ENCODE measurements at regions not wholly inside any gene's neighbourhood (a gene's known extent, or its start where the extent isn't known, plus 50 kb on each side); places are given as distances from the start of the nearest gene placed in this dataset.

GRCh38 chr2:78757640-78758039 is 267.9 kb upstream of the REG3G start:
- TF ChIP-seq CTCF (IDR thresholded peaks at IDR 0.05) (no peak), ZFX (IDR thresholded peaks at IDR 0.05; ENCODE audit: borderline replicate concordance) (no peak)
